ENCODE measurements at regions not wholly inside any gene's neighbourhood (a gene's known extent, or its start where the extent isn't known, plus 50 kb on each side); places are given as distances from the start of the nearest gene placed in this dataset.

- H3K27me3 ChIP-seq: peaks cover 0 to 3% (median 0%) of the 10 kb centered on the region in 7 donors
- H3K4me3 ChIP-seq: no peak overlapping the region
- ATAC-seq: no peak
- H3K9me3 ChIP-seq: no peaks in the 10 kb centered on the region
- H3K36me3 ChIP-seq: no peaks in the 10 kb centered on the region
- no peak for TF ChIP-seq CTCF (IDR thresholded peaks at IDR 0.05)
- intact Hi-C loops (cut with DNase I): loop anchor here in 4 of 10 donors (5.0 kb wide), 3 partner anchors 120 to 840 kb away; no protein-coding TSS in a partner anchor
- no peak for DNase-seq
- H3K27ac ChIP-seq: no peak overlapping the region
- 72 to 74% methylated on average over 3 of the region's 3 CpGs for WGBS, 2 donors
- peaks cover 0 to 27% (median 9%) of the 10 kb centered on the region in 9 donors for H3K4me1 ChIP-seq
Measured at GRCh38 chr11:15772547-15772946, 583.8 kb downstream of the SOX6 start.

GRCh38 chr11:15772981-15773380, 583.4 kb downstream of the SOX6 start:
- TF ChIP-seq CTCF (IDR thresholded peaks at IDR 0.05): no peak
- DNase-seq (no peak), ATAC-seq (no peak)
- Histone ChIP-seq H3K27ac (peak overlapping the region in 2 of 10 donors; percentile 68 to 69), H3K4me3 (no peak overlapping the region), H3K27me3 (peaks cover 0 to 3% (median 0%) of the 10 kb centered on the region in 7 donors), H3K4me1 (peaks cover 0 to 27% (median 9%) of the 10 kb centered on the region in 9 donors), H3K9me3 (no peaks in the 10 kb centered on the region), H3K36me3 (no peaks in the 10 kb centered on the region)
- intact Hi-C loops (cut with DNase I): loop anchor here in 4 of 10 donors (5.0 kb wide), 3 partner anchors 121 to 839 kb away; no protein-coding TSS in a partner anchor

- ATAC-seq: no peak
- Histone ChIP-seq H3K36me3 (no peaks in the 10 kb centered on the region), H3K4me3 (no peak overlapping the region), H3K27ac (peak overlapping the region in 6 of 10 donors; percentile 45 to 78 (median 68)), H3K27me3 (peaks cover 0 to 3% (median 0%) of the 10 kb centered on the region in 7 donors), H3K4me1 (peaks cover 0 to 27% (median 9%) of the 10 kb centered on the region in 9 donors), H3K9me3 (no peaks in the 10 kb centered on the region)
- intact Hi-C loops (cut with DNase I): loop anchor here in 4 of 10 donors (5.0 kb wide), 3 partner anchors 121 to 839 kb away; no protein-coding TSS in a partner anchor
- no peak for TF ChIP-seq CTCF (IDR thresholded peaks at IDR 0.05)
- no peak for DNase-seq
- WGBS, 2 donors: 76 to 82% methylated on average over 13 of the region's 13 CpGs
Measured at GRCh38 chr11:15773476-15774387, 582.6 kb downstream of the SOX6 start.

GRCh38 chr11:15774388-15774939, 581.9 kb downstream of the SOX6 start:
- Histone ChIP-seq H3K36me3 (no peaks in the 10 kb centered on the region), H3K27ac (peak overlapping the region in 6 of 10 donors; percentile 45 to 78 (median 68)), H3K27me3 (peaks cover 0 to 3% (median 0%) of the 10 kb centered on the region in 7 donors), H3K9me3 (no peaks in the 10 kb centered on the region), H3K4me3 (no peak overlapping the region), H3K4me1 (peaks cover 0 to 27% (median 9%) of the 10 kb centered on the region in 9 donors)
- DNase-seq (no peak), ATAC-seq (peak in 6 of 8 donors; percentile 10 to 47 (median 26))
- 67 to 72% methylated on average over 4 of the region's 4 CpGs for WGBS, 2 donors
- intact Hi-C loops (cut with DNase I): loop anchor here in 4 of 10 donors (5.0 kb wide), 3 partner anchors 122 to 838 kb away; no protein-coding TSS in a partner anchor
- TF ChIP-seq CTCF (IDR thresholded peaks at IDR 0.05): no peak

Data from heart right ventricle (tissue), 16 donors.